Neural crest cell (in vitro differentiated cells): ENCODE measurements at regions not wholly inside any gene's neighbourhood (a gene's known extent, or its start where the extent isn't known, plus 50 kb on each side); places are given as distances from the start of the nearest gene placed in this dataset.

Experiments
- DNase-seq: peaks from one replicate; pipeline ENCODE4 v3.0.0; 2021; ENCODE audit warnings: low read depth, mixed read lengths, low spot score
- H3K27ac Mint-ChIP-seq: one replicate; pipeline ENCODE4 v1.8.0; 2021; ENCODE audit warnings: mild to moderate bottlenecking, mixed read lengths; ENCODE audit not compliant: unreplicated experiment
- H3K27me3 Mint-ChIP-seq: 2 replicates; pipeline ENCODE4 v1.8.0; 2021; ENCODE audit warnings: low read depth, mild to moderate bottlenecking, mixed read lengths
- H3K36me3 Mint-ChIP-seq: 2 replicates; pipeline ENCODE4 v1.8.0; 2021; ENCODE audit warnings: low read depth, mild to moderate bottlenecking, mixed read lengths
- H3K4me1 Mint-ChIP-seq: 2 replicates; pipeline ENCODE4 v1.8.0; 2021; ENCODE audit warnings: mixed read lengths
- H3K4me3 Mint-ChIP-seq: one replicate; pipeline ENCODE4 v1.8.0; 2021; ENCODE audit warnings: mild to moderate bottlenecking, mixed read lengths
- H3K9me3 Mint-ChIP-seq: 2 replicates; pipeline ENCODE4 v1.8.0; 2021; ENCODE audit warnings: mixed read lengths
- CTCF ChIP-seq: fragments of 200-600 bp; sonication (generic); conservative IDR thresholded peaks from 2 replicates; pipeline ENCODE4 v1.5.0; 2021; ENCODE audit warnings: antibody characterized with exemption, mild to moderate bottlenecking

- H3K36me3 Mint-ChIP-seq, result no peaks in the 10 kb centered on the region
- no peak for TF ChIP-seq CTCF
- no peak for DNase-seq
These were observed 271.7 kb upstream of the BTG1 start for GRCh38 chr12:92417373-92417772.

GRCh38 chr12:92416385-92416812, 270.8 kb upstream of the BTG1 start:
- TF ChIP-seq CTCF, result no peak
- Mint-ChIP-seq H3K4me3 (no peak overlapping the region), H3K27me3 (no peaks in the 10 kb centered on the region), H3K4me1 (peaks cover 4% of the 10 kb centered on the region), H3K36me3 (no peaks in the 10 kb centered on the region), H3K27ac (no peak overlapping the region), H3K9me3 (peaks cover 3% of the 10 kb centered on the region)
- DNase-seq, result no peak

More at GRCh38 chr12:92417373-92417772, 271.7 kb upstream of the BTG1 start:
- Mint-ChIP-seq H3K27me3 (no peaks in the 10 kb centered on the region), H3K4me1 (peaks cover 4% of the 10 kb centered on the region), H3K4me3 (no peak overlapping the region), H3K27ac (no peak overlapping the region), H3K9me3 (peaks cover 3% of the 10 kb centered on the region)

GRCh38 chr12:92414170-92415070, 268.8 kb upstream of the BTG1 start:
- no peak overlapping the region for H3K27ac Mint-ChIP-seq
- TF ChIP-seq CTCF, result no peak
- H3K4me1 Mint-ChIP-seq, result peaks cover 4% of the 10 kb centered on the region
- H3K36me3 Mint-ChIP-seq, result no peaks in the 10 kb centered on the region
- DNase-seq, result no peak
- peaks cover 3% of the 10 kb centered on the region for H3K9me3 Mint-ChIP-seq
- no peak overlapping the region for H3K4me3 Mint-ChIP-seq
- no peaks in the 10 kb centered on the region for H3K27me3 Mint-ChIP-seq

- Mint-ChIP-seq H3K4me3 (no peak overlapping the region), H3K36me3 (no peaks in the 10 kb centered on the region), H3K9me3 (peaks cover 6% of the 10 kb centered on the region), H3K4me1 (peaks cover 6% of the 10 kb centered on the region), H3K27ac (no peak overlapping the region), H3K27me3 (no peaks in the 10 kb centered on the region)
- TF ChIP-seq CTCF, result no peak
- DNase-seq, result no peak
These were observed 267.6 kb upstream of the BTG1 start for GRCh38 chr12:92413286-92413685.

- Mint-ChIP-seq H3K9me3 (peaks cover 9% of the 10 kb centered on the region), H3K4me1 (peaks cover 10% of the 10 kb centered on the region), H3K27me3 (no peaks in the 10 kb centered on the region), H3K4me3 (no peak overlapping the region), H3K27ac (no peak overlapping the region), H3K36me3 (no peaks in the 10 kb centered on the region)
- no peak for TF ChIP-seq CTCF
- no peak for DNase-seq
These were observed 267.2 kb upstream of the BTG1 start for GRCh38 chr12:92412856-92413255.
